ENCODE measurements at regions not wholly inside any gene's neighbourhood (a gene's known extent, or its start where the extent isn't known, plus 50 kb on each side); places are given as distances from the start of the nearest gene placed in this dataset.
A peak's percentile ranks its signal among the peaks of the same experiment; 100 is the strongest.
"Not testable (repeated sequence)": the region's sequence is repeated elsewhere in the genome, so short reads cannot be mapped to it uniquely, and the experiment has no call there.

DNA sequence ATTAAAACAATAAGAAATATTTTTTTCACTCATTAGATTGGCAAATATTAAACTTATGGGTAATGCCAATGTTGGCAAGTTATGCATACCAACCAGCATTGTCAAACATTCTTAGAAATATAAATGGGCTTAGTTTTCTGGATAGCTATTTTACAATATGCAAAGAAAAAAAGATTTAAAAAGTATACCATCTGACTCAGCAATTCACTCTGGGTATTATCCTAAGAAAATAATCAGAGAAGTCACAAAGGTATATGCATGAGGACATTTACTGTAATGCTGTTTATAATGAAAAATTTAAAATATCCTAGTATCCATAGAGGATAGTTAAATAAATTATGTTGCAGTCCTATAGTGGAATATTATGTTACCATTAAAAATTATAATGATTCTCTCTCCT, 57.4 kb upstream of the PTPDC1 start:
- intact Hi-C loops (cut with DNase I; ENCODE audit: low total_unique reads): no loop called here
- H3K27me3 ChIP-seq: no peaks in the 10 kb centered on the region

GRCh38 chr9:94022476-94022875, 61.8 kb upstream of the PTPDC1 start:
- Histone ChIP-seq H3K4me1 (peaks cover 0 to 24% (median 12%) of the 10 kb centered on the region in 4 donors), H3K9me3 (peaks cover 0 to 12% (median 9%) of the 10 kb centered on the region in 4 donors)
- H3K36me3 ChIP-seq; H3K27me3 ChIP-seq; H3K27ac ChIP-seq; DNase-seq; H3K4me3 ChIP-seq; intact Hi-C loops (cut with DNase I; ENCODE audit: low total_unique reads): not testable (repeated sequence)

More for the DNA sequence above, 57.4 kb upstream of the PTPDC1 start:
- Histone ChIP-seq H3K4me3 (no peak overlapping the region), H3K36me3 (no peaks in the 10 kb centered on the region), H3K27ac (no peak overlapping the region), H3K9me3 (peaks cover 0 to 12% (median 9%) of the 10 kb centered on the region in 4 donors), H3K4me1 (peaks cover 4 to 14% (median 12%) of the 10 kb centered on the region in 4 donors)
- DNase-seq: no peak
- TF ChIP-seq, protein P1, sequence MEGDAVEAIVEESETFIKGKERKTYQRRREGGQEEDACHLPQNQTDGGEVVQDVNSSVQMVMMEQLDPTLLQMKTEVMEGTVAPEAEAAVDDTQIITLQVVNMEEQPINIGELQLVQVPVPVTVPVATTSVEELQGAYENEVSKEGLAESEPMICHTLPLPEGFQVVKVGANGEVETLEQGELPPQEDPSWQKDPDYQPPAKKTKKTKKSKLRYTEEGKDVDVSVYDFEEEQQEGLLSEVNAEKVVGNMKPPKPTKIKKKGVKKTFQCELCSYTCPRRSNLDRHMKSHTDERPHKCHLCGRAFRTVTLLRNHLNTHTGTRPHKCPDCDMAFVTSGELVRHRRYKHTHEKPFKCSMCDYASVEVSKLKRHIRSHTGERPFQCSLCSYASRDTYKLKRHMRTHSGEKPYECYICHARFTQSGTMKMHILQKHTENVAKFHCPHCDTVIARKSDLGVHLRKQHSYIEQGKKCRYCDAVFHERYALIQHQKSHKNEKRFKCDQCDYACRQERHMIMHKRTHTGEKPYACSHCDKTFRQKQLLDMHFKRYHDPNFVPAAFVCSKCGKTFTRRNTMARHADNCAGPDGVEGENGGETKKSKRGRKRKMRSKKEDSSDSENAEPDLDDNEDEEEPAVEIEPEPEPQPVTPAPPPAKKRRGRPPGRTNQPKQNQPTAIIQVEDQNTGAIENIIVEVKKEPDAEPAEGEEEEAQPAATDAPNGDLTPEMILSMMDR (IDR thresholded peaks at IDR 0.05): no peak
- TF ChIP-seq EP300 (IDR thresholded peaks at IDR 0.05) (no peak), POLR2AphosphoS5 (IDR thresholded peaks at IDR 0.05) (no peak), POLR2A (IDR thresholded peaks at IDR 0.05) (no peak)

GRCh38 chr9:94020836-94021235, 63.4 kb upstream of the PTPDC1 start:
- WGBS, 5 donors: 78% methylated on average over 1 of the region's 2 CpGs; no CpG with 5 or more reads in 4 of the 5 donors
- intact Hi-C loops (cut with DNase I; ENCODE audit: low total_unique reads); H3K27ac ChIP-seq: not testable (repeated sequence)

GRCh38 chr9:94018628-94019027, 63.5 kb upstream of the BARX1 start:
- intact Hi-C loops (cut with DNase I; ENCODE audit: low total_unique reads): no loop called here
- TF ChIP-seq POLR2A (IDR thresholded peaks at IDR 0.05) (no peak), POLR2AphosphoS5 (IDR thresholded peaks at IDR 0.05) (no peak)
- TF ChIP-seq, protein P1 (IDR thresholded peaks at IDR 0.05): no peak
- no peaks in the 10 kb centered on the region for H3K36me3 ChIP-seq
- 11 to 28% (median 21%) methylated on average over 2 of the region's 2 CpGs for WGBS, 5 donors
- DNase-seq: peak in 1 of 2 donors; percentile 58
- H3K27me3 ChIP-seq: no peaks in the 10 kb centered on the region
- H3K9me3 ChIP-seq: peaks cover 0 to 8% (median 6%) of the 10 kb centered on the region in 4 donors
- no peak overlapping the region for H3K4me3 ChIP-seq
- peaks cover 0 to 29% (median 14%) of the 10 kb centered on the region in 4 donors for H3K4me1 ChIP-seq
- H3K27ac ChIP-seq: peak overlapping the region in 3 of 5 donors; percentile 10 to 54 (median 46)

More at GRCh38 chr9:94020836-94021235, 63.4 kb upstream of the PTPDC1 start:
- DNase-seq, H3K27me3 ChIP-seq, H3K4me3 ChIP-seq, H3K9me3 ChIP-seq, H3K36me3 ChIP-seq: not testable (repeated sequence)
- peaks cover 0 to 29% (median 14%) of the 10 kb centered on the region in 4 donors for H3K4me1 ChIP-seq

DNA sequence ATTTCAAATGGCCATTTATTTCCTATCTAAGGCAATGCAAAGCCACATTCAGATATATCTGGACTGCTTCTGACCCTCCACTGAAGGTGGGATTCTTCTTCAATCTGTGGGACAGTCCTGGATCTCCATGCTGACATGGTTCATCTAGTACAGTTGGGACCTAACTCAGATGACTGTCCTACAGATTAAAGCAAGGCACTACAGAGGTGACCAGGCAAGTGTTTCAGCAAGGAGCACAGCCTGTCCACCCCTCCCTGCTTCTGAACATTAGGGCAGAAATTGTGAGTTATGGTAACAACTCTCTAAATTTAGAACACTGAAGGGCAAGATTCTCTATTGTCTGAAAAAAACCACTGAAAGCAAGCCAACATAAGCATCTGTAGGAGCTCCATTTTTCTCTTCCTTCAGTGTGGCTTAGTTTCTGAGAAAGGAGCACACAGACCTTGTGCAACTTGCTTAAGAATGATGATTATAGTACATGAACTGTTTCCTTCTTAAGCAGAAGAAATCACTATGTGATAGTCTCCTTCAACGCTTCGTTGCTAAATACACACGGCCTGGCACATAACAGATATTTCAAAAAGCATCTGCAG, 62.9 kb upstream of the BARX1 start:
- no peak overlapping the region for H3K4me3 ChIP-seq
- H3K4me1 ChIP-seq: peaks cover 0 to 29% (median 14%) of the 10 kb centered on the region in 4 donors
- H3K27me3 ChIP-seq: no peaks in the 10 kb centered on the region
- intact Hi-C loops (cut with DNase I; ENCODE audit: low total_unique reads): no loop called here
- DNase-seq: peak in 1 of 2 donors; percentile 50
- TF ChIP-seq EP300 (IDR thresholded peaks at IDR 0.05): no peak
- TF ChIP-seq, protein P1 (IDR thresholded peaks at IDR 0.05): no peak
- no peak for TF ChIP-seq POLR2A (IDR thresholded peaks at IDR 0.05)
- TF ChIP-seq POLR2AphosphoS5 (IDR thresholded peaks at IDR 0.05): peak in 2 of 3 donors; percentile 27 to 64
- 57 to 83% (median 70%) methylated on average over 3 of the region's 3 CpGs for WGBS, 5 donors
- peaks cover 0 to 8% (median 6%) of the 10 kb centered on the region in 4 donors for H3K9me3 ChIP-seq
- no peaks in the 10 kb centered on the region for H3K36me3 ChIP-seq
- peak overlapping the region in 3 of 5 donors; percentile 11 to 54 (median 46) for H3K27ac ChIP-seq

All from stomach (tissue), 8 donors.